ENCODE measurements at regions not wholly inside any gene's neighbourhood (a gene's known extent, or its start where the extent isn't known, plus 50 kb on each side); places are given as distances from the start of the nearest gene placed in this dataset.
A peak's percentile ranks its signal among the peaks of the same experiment; 100 is the strongest.

- DNase-seq = no peak
Measured at GRCh38 chr6:159099276-159099675, 54.5 kb upstream of the TAGAP start.

DNA sequence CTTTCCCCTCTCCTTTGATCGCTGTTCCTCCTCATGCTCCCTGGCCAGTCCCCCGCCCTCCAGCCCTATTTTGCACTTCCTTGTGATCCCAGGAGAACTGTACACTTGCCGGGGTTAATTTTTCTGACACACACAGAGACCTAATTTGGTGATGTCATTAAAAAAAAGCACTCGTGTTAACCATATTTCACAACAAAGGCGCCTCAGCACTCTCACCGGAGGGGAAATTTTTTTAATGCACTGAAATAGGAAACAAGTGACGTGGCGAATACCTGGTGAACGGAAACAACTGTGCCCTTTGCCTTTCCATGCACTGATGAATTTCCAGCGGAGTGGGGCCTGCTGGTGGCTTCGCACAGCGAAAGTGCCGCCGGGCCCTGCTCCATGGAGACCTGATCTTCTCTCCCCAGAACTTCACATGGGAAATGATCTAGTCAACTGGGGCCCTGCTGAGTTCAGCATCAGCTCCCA, 53.9 kb upstream of the TAGAP start:
- DNase-seq = peak; percentile 91

GRCh38 chr6:159097256-159097655, 52.5 kb upstream of the TAGAP start:
- no peak for DNase-seq

- no peak for DNase-seq
Measured at GRCh38 chr6:159095616-159096015, 50.8 kb upstream of the TAGAP start.

DNA sequence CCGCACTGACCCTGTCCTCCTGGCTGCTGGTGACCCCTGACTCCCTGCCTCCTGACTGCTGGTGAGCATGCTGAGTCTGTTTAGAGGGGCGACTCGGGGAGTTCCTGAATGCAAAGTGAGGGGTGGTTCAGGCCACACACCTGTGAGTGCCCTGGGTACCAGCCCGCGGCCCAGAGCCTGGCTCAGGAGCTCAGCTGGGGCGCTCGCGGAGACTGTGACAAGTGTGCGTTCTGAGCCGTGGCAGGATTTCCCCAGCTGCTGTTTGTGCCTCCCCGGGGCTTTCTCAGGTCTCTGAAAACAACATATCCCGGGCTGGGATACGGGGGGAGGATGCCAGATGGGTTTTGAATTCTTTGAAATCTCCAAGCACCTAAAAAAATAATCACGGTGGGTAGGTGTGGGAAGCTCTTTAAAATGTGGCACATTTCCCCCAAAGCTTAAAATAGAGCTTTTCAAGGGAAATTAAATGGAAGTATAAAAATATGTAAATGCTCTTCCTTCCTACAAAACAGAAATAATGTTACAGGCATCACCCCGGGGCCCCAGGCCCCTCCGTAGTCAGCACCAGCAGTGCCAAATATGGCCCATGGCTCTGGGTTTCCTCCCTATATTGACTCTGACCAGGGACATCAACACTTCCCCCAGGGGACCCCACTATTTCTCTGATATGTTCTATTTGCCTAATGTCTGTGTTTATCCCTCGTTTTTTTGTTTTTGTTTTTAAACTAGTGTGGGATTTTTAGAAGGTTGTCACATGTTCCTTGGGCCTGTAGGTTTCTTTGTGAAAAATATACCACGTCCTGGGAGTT, 49.9 kb upstream of the TAGAP start:
- DNase-seq = peak; percentile 66
